Testis (tissue), 2 donors: ENCODE measurements at regions not wholly inside any gene's neighbourhood (a gene's known extent, or its start where the extent isn't known, plus 50 kb on each side); places are given as distances from the start of the nearest gene placed in this dataset.

Experiments used
- DNase-seq: peaks from one replicate; pipeline ENCODE4 v3.0.0-alpha.2; 2019
- H3K27ac ChIP-seq, 2 donors: fragments of 200-600 bp; sonication (generic); one replicate each; pipeline ENCODE4 v1.5.1; 2019
- H3K27me3 ChIP-seq: fragments of 200-600 bp; sonication (generic); one replicate; pipeline ENCODE4 v1.5.1; 2019
- H3K36me3 ChIP-seq: fragments of 200-600 bp; sonication (generic); one replicate; pipeline ENCODE4 v1.5.1; 2017; ENCODE audit warnings: low read depth; ENCODE audit errors: missing control alignments
- H3K4me1 ChIP-seq: fragments of 200-600 bp; sonication (generic); one replicate; pipeline ENCODE4 v1.5.1; 2019
- H3K4me3 ChIP-seq, 2 donors: fragments of 200-600 bp; sonication (generic); one replicate each; pipeline ENCODE4 v1.5.1; 2017 to 2019
- H3K9me3 ChIP-seq: fragments of 200-600 bp; sonication (generic); one replicate; pipeline ENCODE4 v1.5.1; 2017
- POLR2A ChIP-seq: fragments of 450-650 bp; IDR thresholded peaks from one replicate; pipeline ENCODE4 v1.6.1; 2017; ENCODE audit warnings: antibody characterized with exemption, mild to moderate bottlenecking, moderate library complexity
- WGBS, 2 donors: methylation state at CpG; one replicate each; pipeline ENCODE4 v1.1.5; 2018; 5-methylcytosine and 5-hydroxymethylcytosine counted together
- intact Hi-C: fragments of 100-400 bp; cut with DNase I; formaldehyde crosslinking; loops from one replicate; pipeline ENCODE4 v1.15.1; 2023; ENCODE audit warnings: low total_unique reads
- TF ChIP-seq, protein P1 (sequence below), 3 experiments: fragments of 450-650 bp in 2 of 3; fragments of 200-600 bp in 1 of 3; sonication (generic) in 1 of 3; IDR thresholded peaks; one replicate each; pipeline ENCODE4 v1.5.1; 2016 to 2019; ENCODE audit warnings: antibody characterized with exemption in 3 of 3, mild to moderate bottlenecking in 2 of 3, moderate library complexity in 1 of 3

- H3K36me3 ChIP-seq, result no peaks in the 10 kb centered on the region
- no peak overlapping the region for H3K27ac ChIP-seq
- intact Hi-C loops, result no loop called here
- no peak for DNase-seq
- WGBS, 2 donors, result 82 to 84% methylated on average over 7 of the region's 7 CpGs
- no peak overlapping the region for H3K4me3 ChIP-seq
- no peaks in the 10 kb centered on the region for H3K27me3 ChIP-seq
- no peaks in the 10 kb centered on the region for H3K9me3 ChIP-seq
- TF ChIP-seq, protein P1, sequence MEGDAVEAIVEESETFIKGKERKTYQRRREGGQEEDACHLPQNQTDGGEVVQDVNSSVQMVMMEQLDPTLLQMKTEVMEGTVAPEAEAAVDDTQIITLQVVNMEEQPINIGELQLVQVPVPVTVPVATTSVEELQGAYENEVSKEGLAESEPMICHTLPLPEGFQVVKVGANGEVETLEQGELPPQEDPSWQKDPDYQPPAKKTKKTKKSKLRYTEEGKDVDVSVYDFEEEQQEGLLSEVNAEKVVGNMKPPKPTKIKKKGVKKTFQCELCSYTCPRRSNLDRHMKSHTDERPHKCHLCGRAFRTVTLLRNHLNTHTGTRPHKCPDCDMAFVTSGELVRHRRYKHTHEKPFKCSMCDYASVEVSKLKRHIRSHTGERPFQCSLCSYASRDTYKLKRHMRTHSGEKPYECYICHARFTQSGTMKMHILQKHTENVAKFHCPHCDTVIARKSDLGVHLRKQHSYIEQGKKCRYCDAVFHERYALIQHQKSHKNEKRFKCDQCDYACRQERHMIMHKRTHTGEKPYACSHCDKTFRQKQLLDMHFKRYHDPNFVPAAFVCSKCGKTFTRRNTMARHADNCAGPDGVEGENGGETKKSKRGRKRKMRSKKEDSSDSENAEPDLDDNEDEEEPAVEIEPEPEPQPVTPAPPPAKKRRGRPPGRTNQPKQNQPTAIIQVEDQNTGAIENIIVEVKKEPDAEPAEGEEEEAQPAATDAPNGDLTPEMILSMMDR (IDR thresholded peaks at IDR 0.05), result no peak
- no peak for TF ChIP-seq POLR2A
- H3K4me1 ChIP-seq, result no peaks in the 10 kb centered on the region
Measured at GRCh38 chr20:20856306-20856705, 143.9 kb upstream of the RALGAPA2 start.

GRCh38 chr20:20851385-20851784 lies 138.9 kb upstream of the RALGAPA2 start:
- H3K27me3 ChIP-seq, result no peaks in the 10 kb centered on the region
- no peaks in the 10 kb centered on the region for H3K36me3 ChIP-seq
- WGBS, 2 donors, result 78% methylated on average over 1 of the region's 1 CpG
- no peaks in the 10 kb centered on the region for H3K9me3 ChIP-seq
- no peak for TF ChIP-seq POLR2A
- TF ChIP-seq, protein P1 (IDR thresholded peaks at IDR 0.05), result no peak
- no peak overlapping the region for H3K4me3 ChIP-seq
- intact Hi-C loops, result no loop called here
- H3K4me1 ChIP-seq, result no peaks in the 10 kb centered on the region
- no peak for DNase-seq
- H3K27ac ChIP-seq, result no peak overlapping the region

GRCh38 chr20:20850407-20850806 lies 138.0 kb upstream of the RALGAPA2 start:
- DNase-seq, result no peak
- H3K36me3 ChIP-seq, result no peaks in the 10 kb centered on the region
- no peaks in the 10 kb centered on the region for H3K4me1 ChIP-seq
- H3K27ac ChIP-seq, result no peak overlapping the region
- WGBS, 2 donors, result 96 to 97% methylated on average over 2 of the region's 2 CpGs
- no peaks in the 10 kb centered on the region for H3K27me3 ChIP-seq
- no peak overlapping the region for H3K4me3 ChIP-seq
- TF ChIP-seq POLR2A, result no peak
- TF ChIP-seq, protein P1 (IDR thresholded peaks at IDR 0.05), result no peak
- no peaks in the 10 kb centered on the region for H3K9me3 ChIP-seq
- intact Hi-C loops, result no loop called here

- H3K36me3 ChIP-seq, result no peaks in the 10 kb centered on the region
- no peaks in the 10 kb centered on the region for H3K9me3 ChIP-seq
- no peaks in the 10 kb centered on the region for H3K27me3 ChIP-seq
- H3K4me1 ChIP-seq, result no peaks in the 10 kb centered on the region
- no peak for TF ChIP-seq POLR2A
- TF ChIP-seq, protein P1 (IDR thresholded peaks at IDR 0.05), result no peak
- WGBS, 2 donors, result 72 to 86% methylated on average over 9 of the region's 9 CpGs
- DNase-seq, result no peak
- intact Hi-C loops, result no loop called here
- H3K4me3 ChIP-seq, result no peak overlapping the region
- no peak overlapping the region for H3K27ac ChIP-seq
Measured at GRCh38 chr20:20849161-20849560, 136.7 kb upstream of the RALGAPA2 start.

GRCh38 chr20:20847814-20848213 lies 135.4 kb upstream of the RALGAPA2 start:
- intact Hi-C loops, result no loop called here
- H3K27ac ChIP-seq, result no peak overlapping the region

More at GRCh38 chr20:20847814-20848213, 135.4 kb upstream of the RALGAPA2 start:
- Histone ChIP-seq H3K4me1 (no peaks in the 10 kb centered on the region), H3K4me3 (no peak overlapping the region), H3K36me3 (no peaks in the 10 kb centered on the region), H3K9me3 (no peaks in the 10 kb centered on the region), H3K27me3 (no peaks in the 10 kb centered on the region)
- WGBS, 2 donors, result 87 to 91% methylated on average over 11 of the region's 11 CpGs
- no peak for DNase-seq
- TF ChIP-seq, protein P1 (IDR thresholded peaks at IDR 0.05), result no peak
- TF ChIP-seq POLR2A, result no peak
